Spleen (tissue), 11 donors: ENCODE measurements at regions not wholly inside any gene's neighbourhood (a gene's known extent, or its start where the extent isn't known, plus 50 kb on each side); places are given as distances from the start of the nearest gene placed in this dataset.

Experiments
- DNase-seq: peaks from one replicate; pipeline ENCODE4 v3.0.0-alpha.2; 2020
- H3K27ac ChIP-seq, 8 donors: fragments of 200-600 bp; sonication (generic) in 7 of 8; 1 replicate in 4 of 8; 2 replicates in 4 of 8; pipeline versions ENCODE4 v1.5.0 to v1.8.0; 2016 to 2021; ENCODE audit warnings: inconsistent platforms in 4 of 8, mild to moderate bottlenecking in 4 of 8, moderate library complexity in 1 of 8
- H3K27me3 ChIP-seq, 7 donors: fragments of 200-600 bp; sonication (generic) in 6 of 7; replicated peaks in 1 of 7; 1 replicate in 4 of 7; 2 replicates in 3 of 7; pipeline versions ENCODE4 v1.5.0 to v1.8.0; 2016 to 2021; ENCODE audit warnings: inconsistent platforms in 3 of 7, mild to moderate bottlenecking in 1 of 7
- H3K36me3 ChIP-seq, 6 donors: fragments of 200-600 bp; sonication (generic) in 5 of 6; 1 replicate in 4 of 6; 2 replicates in 2 of 6; pipeline versions ENCODE4 v1.5.0 to v1.8.0; 2016 to 2021; ENCODE audit warnings: inconsistent platforms in 2 of 6
- H3K4me1 ChIP-seq, 6 donors: fragments of 200-600 bp; sonication (generic) in 5 of 6; 1 replicate in 3 of 6; 2 replicates in 3 of 6; pipeline versions ENCODE4 v1.5.0 to v1.8.0; 2016 to 2021; ENCODE audit warnings: inconsistent platforms in 3 of 6
- H3K4me3 ChIP-seq, 8 donors: fragments of 200-600 bp; sonication (generic) in 7 of 8; 1 replicate in 4 of 8; 2 replicates in 4 of 8; pipeline versions ENCODE4 v1.5.0 to v1.8.0; 2016 to 2021; ENCODE audit warnings: inconsistent platforms in 4 of 8, mild to moderate bottlenecking in 4 of 8, moderate library complexity in 2 of 8
- H3K9me3 ChIP-seq, 8 donors: fragments of 200-600 bp; sonication (generic) in 7 of 8; 1 replicate in 4 of 8; 2 replicates in 4 of 8; pipeline versions ENCODE4 v1.5.0 to v1.8.0; 2016 to 2021; ENCODE audit warnings: inconsistent platforms in 4 of 8
- POLR2A ChIP-seq, 3 donors: fragments of 450-650 bp; IDR thresholded peaks; one replicate each; pipeline ENCODE4 v1.5.1; 2017; ENCODE audit warnings: antibody characterized with exemption in 3 of 3, mild to moderate bottlenecking in 1 of 3
- POLR2AphosphoS5 ChIP-seq, 3 donors: sonication (generic); formaldehyde crosslinking; IDR thresholded peaks; one replicate each; pipeline ENCODE4 v1.5.1; 2017; ENCODE audit warnings: antibody characterized with exemption in 3 of 3
- WGBS, 5 donors: extraction: QIAGEN DNeasy Blood & Tissue Kit in 3 of 5; methylation state at CpG; one replicate each; pipeline versions ENCODE4 v1.1.5 to v1.1.7; 2013 to 2018; 5-methylcytosine and 5-hydroxymethylcytosine counted together
- intact Hi-C: fragments of 100-400 bp; cut with DNase I; formaldehyde crosslinking; loops from one replicate; pipeline ENCODE4 v1.15.0; 2023; ENCODE audit warnings: low total_unique reads
- TF ChIP-seq, protein P1 (sequence below), 11 experiments: fragments of 200-600 bp in 7 of 11; fragments of 450-650 bp in 4 of 11; sonication (generic) in 4 of 11; IDR thresholded peaks in 8 of 11; conservative IDR thresholded peaks in 3 of 11; 1 replicate in 7 of 11; 2 replicates in 4 of 11; pipeline versions ENCODE4 v1.4.0 to v1.8.0; 2016 to 2021; ENCODE audit warnings: antibody characterized with exemption in 11 of 11, inconsistent platforms in 4 of 11, mild to moderate bottlenecking in 1 of 11
- donor health status: healthy with polysubstance abuse.
- donor health status: DM: no; HTN: no; CAD: no; lungs with moderate emphysema.
- donor health status: DM: no; HTN: no; CAD: no.
- donor health status: Bipolar disorder and iron deficiency.
- donor health status: healthy.
- donor health status: DM: no; HTN: no; CAD: no.
- donor health status: DM: yes; HTN: yes; CAD: no.

DNA sequence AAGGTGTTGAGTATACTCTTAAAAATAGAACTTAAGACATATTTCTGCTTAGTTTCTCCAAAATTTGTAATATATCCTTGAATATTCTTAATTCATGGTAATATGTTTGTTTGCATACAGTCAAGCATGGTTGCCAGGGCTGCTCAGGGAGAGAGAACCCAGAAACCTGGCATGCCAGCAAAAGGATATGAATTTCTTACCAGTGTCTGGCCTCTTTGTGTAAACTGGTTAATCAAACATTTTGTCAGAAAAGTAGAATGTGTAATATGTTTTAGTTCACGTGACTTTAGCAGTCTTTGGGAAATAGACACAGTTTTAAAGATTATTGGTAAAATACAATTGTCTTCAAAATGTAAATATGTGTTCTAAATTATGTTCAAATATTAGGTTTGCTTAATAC lies 101.6 kb downstream of the AASDHPPT start:
- no peak overlapping the region for H3K4me3 ChIP-seq
- H3K4me1 ChIP-seq, result no peaks in the 10 kb centered on the region
- no peaks in the 10 kb centered on the region for H3K36me3 ChIP-seq
- no peak overlapping the region for H3K27ac ChIP-seq
- TF ChIP-seq POLR2AphosphoS5 (IDR thresholded peaks at IDR 0.05) (no peak), POLR2A (IDR thresholded peaks at IDR 0.05) (no peak)
- TF ChIP-seq, protein P1, sequence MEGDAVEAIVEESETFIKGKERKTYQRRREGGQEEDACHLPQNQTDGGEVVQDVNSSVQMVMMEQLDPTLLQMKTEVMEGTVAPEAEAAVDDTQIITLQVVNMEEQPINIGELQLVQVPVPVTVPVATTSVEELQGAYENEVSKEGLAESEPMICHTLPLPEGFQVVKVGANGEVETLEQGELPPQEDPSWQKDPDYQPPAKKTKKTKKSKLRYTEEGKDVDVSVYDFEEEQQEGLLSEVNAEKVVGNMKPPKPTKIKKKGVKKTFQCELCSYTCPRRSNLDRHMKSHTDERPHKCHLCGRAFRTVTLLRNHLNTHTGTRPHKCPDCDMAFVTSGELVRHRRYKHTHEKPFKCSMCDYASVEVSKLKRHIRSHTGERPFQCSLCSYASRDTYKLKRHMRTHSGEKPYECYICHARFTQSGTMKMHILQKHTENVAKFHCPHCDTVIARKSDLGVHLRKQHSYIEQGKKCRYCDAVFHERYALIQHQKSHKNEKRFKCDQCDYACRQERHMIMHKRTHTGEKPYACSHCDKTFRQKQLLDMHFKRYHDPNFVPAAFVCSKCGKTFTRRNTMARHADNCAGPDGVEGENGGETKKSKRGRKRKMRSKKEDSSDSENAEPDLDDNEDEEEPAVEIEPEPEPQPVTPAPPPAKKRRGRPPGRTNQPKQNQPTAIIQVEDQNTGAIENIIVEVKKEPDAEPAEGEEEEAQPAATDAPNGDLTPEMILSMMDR (IDR thresholded peaks at IDR 0.05 in 8 of 11, conservative IDR thresholded peaks at IDR 0.05 in 3 of 11), result no peak
- H3K9me3 ChIP-seq, result peaks cover 0 to 9% (median 0%) of the 10 kb centered on the region in 8 donors
- H3K27me3 ChIP-seq, result no peaks in the 10 kb centered on the region
- no peak for DNase-seq
- WGBS, 5 donors, result 69 to 95% (median 82%) methylated on average over 1 of the region's 1 CpG
- intact Hi-C loops, result no loop called here

- Histone ChIP-seq H3K27ac (no peak overlapping the region), H3K9me3 (peaks cover 0 to 10% (median 0%) of the 10 kb centered on the region in 8 donors), H3K27me3 (no peaks in the 10 kb centered on the region), H3K4me3 (no peak overlapping the region), H3K4me1 (no peaks in the 10 kb centered on the region), H3K36me3 (no peaks in the 10 kb centered on the region)
- intact Hi-C loops, result no loop called here
- WGBS, 5 donors, result 65 to 84% (median 73%) methylated on average over 2 of the region's 2 CpGs
- DNase-seq, result no peak
- TF ChIP-seq POLR2AphosphoS5 (IDR thresholded peaks at IDR 0.05), result no peak
- TF ChIP-seq, protein P1 (IDR thresholded peaks at IDR 0.05 in 8 of 11, conservative IDR thresholded peaks at IDR 0.05 in 3 of 11), result no peak
- TF ChIP-seq POLR2A (IDR thresholded peaks at IDR 0.05), result no peak
These were observed 109.2 kb downstream of the AASDHPPT start for GRCh38 chr11:106186630-106187029.

DNA sequence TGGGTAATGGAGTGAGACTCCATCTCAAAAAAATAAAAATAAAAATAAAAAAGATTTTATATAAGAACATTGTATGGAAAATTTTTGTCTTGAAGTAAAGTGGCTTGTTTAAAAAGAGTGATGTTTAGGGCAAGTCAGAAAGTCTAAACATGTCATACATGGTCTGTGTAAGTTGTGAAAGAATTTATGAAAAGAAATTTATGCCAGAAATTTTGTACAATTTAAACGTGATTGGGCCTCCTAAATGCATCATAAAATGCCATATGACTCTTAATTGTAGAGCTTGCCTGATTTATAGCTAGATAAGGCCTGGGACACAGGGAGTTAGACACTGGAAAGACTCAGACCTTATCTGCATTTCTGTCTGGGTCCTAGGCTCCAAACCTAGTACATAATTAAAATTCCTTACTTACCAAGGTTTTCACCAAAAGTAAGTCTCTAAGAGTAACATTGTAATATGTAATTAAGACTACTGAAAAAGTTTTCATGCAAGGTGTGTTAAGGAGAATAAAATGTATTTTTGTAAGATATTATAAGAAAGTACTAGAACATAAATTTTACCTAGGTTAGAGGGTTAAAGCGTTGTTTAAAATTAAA lies 110.5 kb downstream of the AASDHPPT start:
- Histone ChIP-seq H3K27me3 (no peaks in the 10 kb centered on the region), H3K36me3 (no peaks in the 10 kb centered on the region), H3K9me3 (peaks cover 0 to 10% (median 0%) of the 10 kb centered on the region in 8 donors), H3K4me3 (no peak overlapping the region), H3K4me1 (no peaks in the 10 kb centered on the region), H3K27ac (no peak overlapping the region)
- DNase-seq, result no peak
- TF ChIP-seq, protein P1 (IDR thresholded peaks at IDR 0.05 in 8 of 11, conservative IDR thresholded peaks at IDR 0.05 in 3 of 11), result no peak
- TF ChIP-seq POLR2A (IDR thresholded peaks at IDR 0.05) (no peak), POLR2AphosphoS5 (IDR thresholded peaks at IDR 0.05) (no peak)
- intact Hi-C loops, result no loop called here
- 26 to 47% (median 32%) methylated on average over 2 of the region's 2 CpGs for WGBS, 5 donors

DNA sequence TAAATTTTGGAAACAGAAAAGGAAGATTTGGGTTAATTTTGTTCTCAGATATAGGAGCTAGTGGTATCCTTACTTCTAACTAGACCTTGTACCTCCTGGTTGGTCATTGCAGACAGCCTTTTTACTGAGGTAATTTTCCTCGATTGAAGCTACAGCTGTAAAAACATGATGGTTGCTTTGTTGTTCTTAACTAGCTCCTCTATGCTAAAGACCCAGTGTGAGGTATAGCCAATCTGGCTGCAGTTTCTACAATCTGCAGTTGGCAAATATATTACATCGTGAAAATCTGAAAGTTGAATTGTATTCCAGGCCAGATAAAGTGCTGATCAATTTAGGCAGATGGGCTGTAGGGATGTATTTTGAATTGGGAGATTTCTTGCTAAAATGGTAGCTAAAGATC lies 116.5 kb downstream of the AASDHPPT start:
- Histone ChIP-seq H3K27me3 (no peaks in the 10 kb centered on the region), H3K4me1 (no peaks in the 10 kb centered on the region), H3K4me3 (no peak overlapping the region), H3K27ac (no peak overlapping the region), H3K9me3 (peaks cover 0 to under 1% (median 0%) of the 10 kb centered on the region in 8 donors), H3K36me3 (no peaks in the 10 kb centered on the region)
- 65 to 75% (median 67%) methylated on average over 2 of the region's 2 CpGs for WGBS, 5 donors
- intact Hi-C loops, result no loop called here
- no peak for DNase-seq
- TF ChIP-seq POLR2AphosphoS5 (IDR thresholded peaks at IDR 0.05), result no peak
- TF ChIP-seq, protein P1 (IDR thresholded peaks at IDR 0.05 in 8 of 11, conservative IDR thresholded peaks at IDR 0.05 in 3 of 11), result no peak
